IPS-NIHi11 (cell line): ENCODE measurements at regions not wholly inside any gene's neighbourhood (a gene's known extent, or its start where the extent isn't known, plus 50 kb on each side); places are given as distances from the start of the nearest gene placed in this dataset.
"Not testable (repeated sequence)": the region's sequence is repeated elsewhere in the genome, so short reads cannot be mapped to it uniquely, and the experiment has no call there.

Source experiments
- DNase-seq: peaks from one replicate; pipeline ENCODE4 v3.0.0; 2012; ENCODE audit warnings: mixed read lengths, low spot score

- no peak for DNase-seq
Measured at GRCh38 chr10:53650794-53651193, 878.2 kb upstream of the MBL2 start.

GRCh38 chr10:53647221-53647620, 874.6 kb upstream of the MBL2 start:
- DNase-seq: not testable (repeated sequence)

GRCh38 chr10:53646525-53646924, 873.9 kb upstream of the MBL2 start:
- no peak for DNase-seq

GRCh38 chr10:53645951-53646350, 873.4 kb upstream of the MBL2 start:
- no peak for DNase-seq

GRCh38 chr10:53638006-53638405, 865.4 kb upstream of the MBL2 start:
- DNase-seq: no peak

GRCh38 chr10:53624722-53625121, 852.1 kb upstream of the MBL2 start:
- no peak for DNase-seq

- no peak for DNase-seq
Measured at GRCh38 chr10:53622201-53622600, 849.6 kb upstream of the MBL2 start.

- DNase-seq: no peak
Measured at GRCh38 chr10:53619671-53620070, 847.1 kb upstream of the MBL2 start.

GRCh38 chr10:53607691-53608090, 835.1 kb upstream of the MBL2 start:
- no peak for DNase-seq

GRCh38 chr10:53606981-53607380, 834.4 kb upstream of the MBL2 start:
- no peak for DNase-seq

GRCh38 chr10:53601260-53601875, 828.8 kb upstream of the MBL2 start:
- DNase-seq: peak; percentile 17

GRCh38 chr10:53598914-53599313, 826.3 kb upstream of the MBL2 start:
- DNase-seq: peak; percentile 26

GRCh38 chr10:53597835-53598251, 825.3 kb upstream of the MBL2 start:
- DNase-seq: peak; percentile 14

- DNase-seq: no peak
Measured at GRCh38 chr10:53580465-53580864, 807.9 kb upstream of the MBL2 start.

- DNase-seq: no peak
Measured at GRCh38 chr10:53579773-53580172, 807.2 kb upstream of the MBL2 start.

GRCh38 chr10:53574024-53574423, 801.4 kb upstream of the MBL2 start:
- no peak for DNase-seq

GRCh38 chr10:53573498-53573897, 800.9 kb upstream of the MBL2 start:
- no peak for DNase-seq

GRCh38 chr10:53572799-53573198, 800.2 kb upstream of the MBL2 start:
- DNase-seq: no peak

- DNase-seq: no peak
Measured at GRCh38 chr10:53570221-53570620, 797.6 kb upstream of the MBL2 start.

- no peak for DNase-seq
Measured at GRCh38 chr10:53569455-53569854, 796.9 kb upstream of the MBL2 start.

- no peak for DNase-seq
Measured at GRCh38 chr10:53548664-53549063, 776.1 kb upstream of the MBL2 start.

GRCh38 chr10:53547364-53547763, 774.8 kb upstream of the MBL2 start:
- DNase-seq: no peak

- no peak for DNase-seq
Measured at GRCh38 chr10:53543410-53543809, 770.8 kb upstream of the MBL2 start.

- no peak for DNase-seq
Measured at GRCh38 chr10:53537508-53537907, 764.9 kb upstream of the MBL2 start.

GRCh38 chr10:53536322-53536721, 763.7 kb upstream of the MBL2 start:
- no peak for DNase-seq
